Psoas muscle (tissue), 7 donors: ENCODE measurements at regions not wholly inside any gene's neighbourhood (a gene's known extent, or its start where the extent isn't known, plus 50 kb on each side); places are given as distances from the start of the nearest gene placed in this dataset.

ENCODE experiments used
- ATAC-seq, 4 donors: fragments of 200-7000 bp; cut with Tn5 transposase; one replicate each; pipeline ENCODE4 v1.9.1; 2020; ENCODE audit warnings: moderate library complexity in 3 of 4, mild to moderate bottlenecking in 2 of 4
- DNase-seq, 2 donors: peaks; one replicate each; pipeline ENCODE4 v3.0.0-alpha.2; 2020
- H3K27ac ChIP-seq: fragments of 200-600 bp; one replicate; pipeline ENCODE4 v1.8.0; 2022
- H3K27me3 ChIP-seq, 3 donors: fragments of 200-600 bp in 1 of 3; one replicate each; pipeline versions ENCODE4 v1.6.1 to v1.8.0; 2013 to 2022; ENCODE audit warnings: low read length in 2 of 3, mild to moderate bottlenecking in 2 of 3, moderate library complexity in 1 of 3; ENCODE audit not compliant: insufficient read depth in 3 of 3
- H3K36me3 ChIP-seq, 2 donors: fragments of 200-600 bp in 1 of 2; one replicate each; pipeline versions ENCODE4 v1.6.1 to v1.8.0; 2013 to 2022; ENCODE audit warnings: low read depth in 1 of 2, mild to moderate bottlenecking in 1 of 2, moderate library complexity in 1 of 2; ENCODE audit not compliant: insufficient read depth in 1 of 2
- H3K4me1 ChIP-seq: fragments of 200-600 bp; one replicate; pipeline ENCODE4 v1.8.0; 2022
- H3K4me3 ChIP-seq: fragments of 200-600 bp; one replicate; pipeline ENCODE4 v1.8.0; 2022; ENCODE audit warnings: mild to moderate bottlenecking
- H3K9me3 ChIP-seq: fragments of 200-600 bp; one replicate; pipeline ENCODE4 v1.8.0; 2022
- WGBS, 3 donors: extraction: QIAGEN DNeasy Blood & Tissue Kit; methylation state at CpG; one replicate each; pipeline versions ENCODE4 v1.1.6 to v1.1.7; 2013; 5-methylcytosine and 5-hydroxymethylcytosine counted together
- intact Hi-C, 2 donors: fragments of 100-400 bp; cut with DNase I; formaldehyde crosslinking; loops; one replicate each; pipeline versions ENCODE4 v1.11.0 to v1.14.2; 2022
- TF ChIP-seq, protein P1 (sequence below): fragments of 200-600 bp; IDR thresholded peaks from one replicate; pipeline ENCODE4 v1.8.0; 2022; ENCODE audit warnings: antibody characterized with exemption
- donor health status: healthy with polysubstance abuse.
- donor health status: DM: no; HTN: no; CAD: no; lungs with moderate emphysema.
- donor health status: Bipolar disorder and iron deficiency.
- donor health status: healthy.
- donor health status: DM: yes; HTN: yes; CAD: no.
- donor health status: DM: no; HTN: no; CAD: no.
- donor health status: DM: yes; HTN: yes; CAD: no.

DNA sequence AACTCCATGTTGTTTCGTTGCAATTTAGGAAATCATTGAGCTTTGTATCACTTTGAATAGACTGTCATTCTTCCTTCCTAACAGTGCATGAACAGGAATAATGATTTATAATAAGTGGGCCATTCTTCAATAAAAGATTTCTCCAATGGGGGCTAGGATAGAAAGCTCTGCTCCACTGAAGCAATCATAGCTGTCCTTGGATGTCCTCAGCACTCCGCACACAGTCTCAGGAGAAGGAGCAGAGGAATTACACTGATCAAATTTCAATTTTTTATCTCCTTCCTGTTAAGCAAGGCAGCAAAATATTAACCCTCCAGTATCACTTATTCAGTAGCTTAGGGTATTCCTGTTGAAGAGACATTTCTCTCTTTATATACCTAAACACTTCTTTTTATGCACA lies 532.7 kb upstream of the ST8SIA4 start:
- Histone ChIP-seq H3K27ac (no peak overlapping the region), H3K36me3 (no peaks in the 10 kb centered on the region), H3K9me3 (no peaks in the 10 kb centered on the region), H3K4me3 (no peak overlapping the region), H3K4me1 (no peaks in the 10 kb centered on the region), H3K27me3 (no peaks in the 10 kb centered on the region)
- intact Hi-C loops = no loop called here
- 22 to 32% (median 27%) methylated on average over 2 of the region's 2 CpGs for WGBS, 3 donors
- TF ChIP-seq, protein P1, sequence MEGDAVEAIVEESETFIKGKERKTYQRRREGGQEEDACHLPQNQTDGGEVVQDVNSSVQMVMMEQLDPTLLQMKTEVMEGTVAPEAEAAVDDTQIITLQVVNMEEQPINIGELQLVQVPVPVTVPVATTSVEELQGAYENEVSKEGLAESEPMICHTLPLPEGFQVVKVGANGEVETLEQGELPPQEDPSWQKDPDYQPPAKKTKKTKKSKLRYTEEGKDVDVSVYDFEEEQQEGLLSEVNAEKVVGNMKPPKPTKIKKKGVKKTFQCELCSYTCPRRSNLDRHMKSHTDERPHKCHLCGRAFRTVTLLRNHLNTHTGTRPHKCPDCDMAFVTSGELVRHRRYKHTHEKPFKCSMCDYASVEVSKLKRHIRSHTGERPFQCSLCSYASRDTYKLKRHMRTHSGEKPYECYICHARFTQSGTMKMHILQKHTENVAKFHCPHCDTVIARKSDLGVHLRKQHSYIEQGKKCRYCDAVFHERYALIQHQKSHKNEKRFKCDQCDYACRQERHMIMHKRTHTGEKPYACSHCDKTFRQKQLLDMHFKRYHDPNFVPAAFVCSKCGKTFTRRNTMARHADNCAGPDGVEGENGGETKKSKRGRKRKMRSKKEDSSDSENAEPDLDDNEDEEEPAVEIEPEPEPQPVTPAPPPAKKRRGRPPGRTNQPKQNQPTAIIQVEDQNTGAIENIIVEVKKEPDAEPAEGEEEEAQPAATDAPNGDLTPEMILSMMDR = no peak
- DNase-seq (no peak), ATAC-seq (no peak)

GRCh38 chr5:101431201-101431600 lies 528.1 kb upstream of the ST8SIA4 start:
- intact Hi-C loops = no loop called here
- ATAC-seq = no peak
- Histone ChIP-seq H3K27me3 (no peaks in the 10 kb centered on the region), H3K36me3 (no peaks in the 10 kb centered on the region), H3K9me3 (peaks cover 3% of the 10 kb centered on the region), H3K4me1 (no peaks in the 10 kb centered on the region), H3K4me3 (no peak overlapping the region), H3K27ac (no peak overlapping the region)
- DNase-seq = no peak
- TF ChIP-seq, protein P1 = no peak
- WGBS, 3 donors = 42 to 53% (median 52%) methylated on average over 1 of the region's 1 CpG

GRCh38 chr5:101430551-101430950 lies 527.5 kb upstream of the ST8SIA4 start:
- TF ChIP-seq, protein P1 = no peak
- Histone ChIP-seq H3K9me3 (peaks cover 3% of the 10 kb centered on the region), H3K4me3 (no peak overlapping the region), H3K36me3 (no peaks in the 10 kb centered on the region), H3K27ac (no peak overlapping the region), H3K4me1 (no peaks in the 10 kb centered on the region), H3K27me3 (no peaks in the 10 kb centered on the region)
- intact Hi-C loops = no loop called here
- 83 to 89% (median 85%) methylated on average over 2 of the region's 2 CpGs for WGBS, 3 donors
- ATAC-seq (no peak), DNase-seq (no peak)

DNA sequence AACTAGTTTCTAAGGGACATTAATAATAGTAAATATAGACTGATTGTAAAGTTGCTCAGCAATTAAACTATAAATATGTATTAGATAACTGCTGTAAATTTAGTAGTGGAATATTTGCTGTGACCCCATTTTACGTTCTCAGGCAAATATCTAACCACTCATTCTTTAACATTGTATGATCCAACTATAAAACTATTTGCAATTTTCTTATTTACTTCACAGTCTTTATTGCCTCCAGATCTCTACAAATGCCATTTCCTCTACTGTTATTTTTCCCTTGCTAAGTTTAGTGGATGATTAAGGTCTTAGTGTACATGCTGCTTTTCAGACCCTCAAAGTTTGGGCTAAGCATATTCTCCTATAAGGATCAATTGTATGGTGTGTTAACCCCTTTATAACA lies 526.2 kb upstream of the ST8SIA4 start:
- ATAC-seq = no peak
- WGBS, 3 donors = 48 to 53% (median 51%) methylated on average over 1 of the region's 1 CpG
- intact Hi-C loops = loop anchor here in 1 of 2 donors (1.0 kb wide), 1 partner anchor 11 kb away; no protein-coding TSS in a partner anchor

More for the DNA sequence above, 526.2 kb upstream of the ST8SIA4 start:
- Histone ChIP-seq H3K27me3 (no peaks in the 10 kb centered on the region), H3K4me1 (no peaks in the 10 kb centered on the region), H3K36me3 (no peaks in the 10 kb centered on the region), H3K27ac (no peak overlapping the region), H3K9me3 (peaks cover 3% of the 10 kb centered on the region), H3K4me3 (no peak overlapping the region)
- TF ChIP-seq, protein P1 = no peak
- DNase-seq = no peak
